OCI-LY7 (cell line): ENCODE measurements at regions not wholly inside any gene's neighbourhood (a gene's known extent, or its start where the extent isn't known, plus 50 kb on each side); places are given as distances from the start of the nearest gene placed in this dataset.

Experiments
- BruUV-seq: library from RNA; stranded (reverse); fragments of 400-500 nt; replicated peaks from 2 replicates; lab custom pipeline; 2021; lab: Mats Ljungman, UMichigan
- CTCF ChIA-PET: fragments of 300-600 bp; sonication (Branson Sonifier 250); formaldehyde crosslinking; loops from one replicate; lab custom pipeline; 2022; ENCODE audit warnings: antibody characterized with exemption; ENCODE audit not compliant: unreplicated experiment; lab: Charles Lee
- POLR2A ChIA-PET: fragments of 300-600 bp; sonication (Branson Sonifier 250); formaldehyde crosslinking; loops from one replicate; lab custom pipeline; 2022; ENCODE audit warnings: antibody characterized with exemption; lab: Charles Lee
- DNase-seq: peaks from one replicate; pipeline ENCODE4 v3.0.0-alpha.2; 2015; ENCODE audit warnings: low spot score
- H2AFZ ChIP-seq: fragments of 200-600 bp; sonication (generic), shearing (Covaris generic); 2 replicates; pipeline ENCODE4 v1.6.1; 2014; ENCODE audit warnings: mild to moderate bottlenecking, antibody characterized with exemption, low read length, moderate library complexity
- H3K27ac ChIP-seq: fragments of 200-600 bp; sonication (generic); 2 replicates; pipeline ENCODE4 v1.5.1; 2014; ENCODE audit warnings: mixed run types, low read depth, mild to moderate bottlenecking, moderate library complexity, low read length, inconsistent platforms; ENCODE audit not compliant: poor library complexity, severe bottlenecking
- H3K36me3 ChIP-seq: fragments of 200-600 bp; sonication (generic); 2 replicates; pipeline ENCODE4 v1.6.1; 2014; ENCODE audit warnings: mild to moderate bottlenecking, antibody characterized with exemption, low read length, moderate library complexity, mixed read lengths; ENCODE audit not compliant: insufficient read depth
- H3K4me1 ChIP-seq: fragments of 200-600 bp; sonication (generic); 2 replicates; pipeline ENCODE4 v1.5.1; 2014; ENCODE audit warnings: mild to moderate bottlenecking, low read length; ENCODE audit not compliant: insufficient read depth, poor library complexity, severe bottlenecking
- H3K4me2 ChIP-seq: fragments of 200-600 bp; sonication (generic); 2 replicates; pipeline ENCODE4 v1.6.1; 2014; ENCODE audit warnings: mild to moderate bottlenecking, low read length
- H3K4me3 ChIP-seq: fragments of 200-600 bp; sonication (generic); 2 replicates; pipeline ENCODE4 v1.5.1; 2014; ENCODE audit warnings: mild to moderate bottlenecking, low read depth, low read length; ENCODE audit not compliant: poor library complexity, severe bottlenecking
- H3K79me2 ChIP-seq: fragments of 200-600 bp; sonication (generic); 2 replicates; pipeline ENCODE4 v1.6.1; 2016; ENCODE audit warnings: low read depth, mild to moderate bottlenecking, low read length, moderate library complexity, mixed read lengths; ENCODE audit not compliant: insufficient read depth
- H3K9me2 ChIP-seq: fragments of 200-600 bp; sonication (generic); 2 replicates; pipeline ENCODE4 v1.6.1; 2016; ENCODE audit warnings: mild to moderate bottlenecking, low read length, mixed read lengths; ENCODE audit not compliant: insufficient read depth
- H3K9me3 ChIP-seq: fragments of 200-600 bp; sonication (generic); 2 replicates; pipeline ENCODE4 v1.6.1; 2014; ENCODE audit warnings: mild to moderate bottlenecking, mixed run types, low read length, mixed read lengths
- H4K20me1 ChIP-seq: fragments of 200-600 bp; sonication (generic); 2 replicates; pipeline ENCODE4 v1.6.1; 2014; ENCODE audit warnings: mild to moderate bottlenecking, antibody characterized with exemption, low read length, moderate library complexity, mixed read lengths; ENCODE audit not compliant: insufficient read depth
- EZH2phosphoT487 ChIP-seq: fragments of 200-600 bp; sonication (generic); IDR thresholded peaks from 2 replicates; pipeline ENCODE4 v1.6.1; 2018; ENCODE audit warnings: low read depth, borderline replicate concordance, mild to moderate bottlenecking, mixed run types, antibody characterized with exemption, low read length, moderate library complexity, mixed read lengths
- intact Hi-C: fragments of 100-400 bp; cut with micrococcal nuclease; formaldehyde crosslinking; loops from one replicate; pipeline ENCODE4 v1.10.0; 2022; ENCODE audit not compliant: unreplicated experiment
- TF ChIP-seq, protein P1 (sequence below): fragments of 200-600 bp; sonication (generic); conservative IDR thresholded peaks from 2 replicates; pipeline ENCODE4 v1.5.1; 2014; ENCODE audit warnings: mild to moderate bottlenecking, antibody characterized with exemption, low read length, moderate library complexity, mixed read lengths

DNA sequence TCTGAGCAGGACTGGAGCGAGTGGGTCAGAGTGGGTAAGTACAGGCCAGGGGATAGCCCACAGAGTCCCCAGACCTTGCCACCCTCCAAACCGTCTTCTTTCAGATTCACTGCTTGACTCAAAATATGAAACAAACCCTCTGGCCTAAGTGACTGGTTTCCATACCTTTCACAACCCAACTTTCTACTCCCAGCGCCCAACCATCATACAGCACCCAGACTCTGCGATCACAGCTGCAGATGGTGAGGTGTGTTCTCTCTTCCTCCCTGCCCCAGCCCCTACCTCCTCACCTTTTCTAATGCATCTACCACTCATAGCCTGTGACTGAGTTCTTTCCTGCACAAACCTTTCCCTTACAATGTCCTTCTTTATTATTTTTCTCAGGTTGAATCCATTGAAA, 92.0 kb upstream of the CELF2 start:
- no TSS peak for BruUV-seq
- ChIA-PET CTCF (no interaction called here), POLR2A (no interaction called here)
- no peaks in the 10 kb centered on the region for H3K36me3 ChIP-seq
- no peak for DNase-seq
- no peak for TF ChIP-seq EZH2phosphoT487
- TF ChIP-seq, protein P1, sequence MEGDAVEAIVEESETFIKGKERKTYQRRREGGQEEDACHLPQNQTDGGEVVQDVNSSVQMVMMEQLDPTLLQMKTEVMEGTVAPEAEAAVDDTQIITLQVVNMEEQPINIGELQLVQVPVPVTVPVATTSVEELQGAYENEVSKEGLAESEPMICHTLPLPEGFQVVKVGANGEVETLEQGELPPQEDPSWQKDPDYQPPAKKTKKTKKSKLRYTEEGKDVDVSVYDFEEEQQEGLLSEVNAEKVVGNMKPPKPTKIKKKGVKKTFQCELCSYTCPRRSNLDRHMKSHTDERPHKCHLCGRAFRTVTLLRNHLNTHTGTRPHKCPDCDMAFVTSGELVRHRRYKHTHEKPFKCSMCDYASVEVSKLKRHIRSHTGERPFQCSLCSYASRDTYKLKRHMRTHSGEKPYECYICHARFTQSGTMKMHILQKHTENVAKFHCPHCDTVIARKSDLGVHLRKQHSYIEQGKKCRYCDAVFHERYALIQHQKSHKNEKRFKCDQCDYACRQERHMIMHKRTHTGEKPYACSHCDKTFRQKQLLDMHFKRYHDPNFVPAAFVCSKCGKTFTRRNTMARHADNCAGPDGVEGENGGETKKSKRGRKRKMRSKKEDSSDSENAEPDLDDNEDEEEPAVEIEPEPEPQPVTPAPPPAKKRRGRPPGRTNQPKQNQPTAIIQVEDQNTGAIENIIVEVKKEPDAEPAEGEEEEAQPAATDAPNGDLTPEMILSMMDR, result no peak
- H3K27ac ChIP-seq, result no peak overlapping the region
- no peaks in the 10 kb centered on the region for H3K9me2 ChIP-seq
- no peaks in the 10 kb centered on the region for H3K9me3 ChIP-seq
- no peaks in the 10 kb centered on the region for H3K79me2 ChIP-seq
- intact Hi-C loops, result no loop called here
- H2AFZ ChIP-seq, result no peak overlapping the region
- H3K4me1 ChIP-seq, result no peaks in the 10 kb centered on the region
- no peaks in the 10 kb centered on the region for H4K20me1 ChIP-seq
- no peak overlapping the region for H3K4me2 ChIP-seq
- H3K4me3 ChIP-seq, result no peak overlapping the region

DNA sequence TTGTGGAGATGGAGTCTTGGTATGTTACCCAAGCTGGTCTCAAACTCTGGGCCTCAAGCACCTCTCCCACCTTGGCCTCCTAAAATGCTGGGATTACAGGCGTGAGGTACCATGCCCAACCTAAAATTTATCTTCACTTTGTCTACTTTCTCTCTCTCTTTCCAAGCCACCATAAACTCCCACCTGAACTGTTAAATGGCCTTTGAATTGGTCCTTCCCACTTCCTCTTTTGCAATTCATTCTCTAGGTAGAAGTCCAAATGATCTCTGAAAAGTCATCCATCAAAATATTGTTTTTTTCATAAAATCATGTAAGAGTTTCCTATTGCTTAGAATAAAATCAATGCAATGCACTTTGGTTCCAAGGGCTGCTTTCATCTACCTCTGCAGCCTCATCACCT, 90.1 kb upstream of the CELF2 start:
- Histone ChIP-seq H3K4me1 (no peaks in the 10 kb centered on the region), H3K4me3 (no peak overlapping the region), H3K79me2 (no peaks in the 10 kb centered on the region), H3K27ac (no peak overlapping the region), H3K9me3 (no peaks in the 10 kb centered on the region), H2AFZ (no peak overlapping the region), H3K9me2 (no peaks in the 10 kb centered on the region), H3K4me2 (no peak overlapping the region), H4K20me1 (no peaks in the 10 kb centered on the region), H3K36me3 (no peaks in the 10 kb centered on the region)
- POLR2A ChIA-PET, result interaction anchor here (0.6 kb wide), 1 partner anchor 871 kb away, joined by 3 read pairs; no protein-coding TSS in a partner anchor
- CTCF ChIA-PET, result no interaction called here
- no TSS peak for BruUV-seq
- TF ChIP-seq, protein P1, result no peak
- TF ChIP-seq EZH2phosphoT487, result no peak
- no peak for DNase-seq
- intact Hi-C loops, result no loop called here

DNA sequence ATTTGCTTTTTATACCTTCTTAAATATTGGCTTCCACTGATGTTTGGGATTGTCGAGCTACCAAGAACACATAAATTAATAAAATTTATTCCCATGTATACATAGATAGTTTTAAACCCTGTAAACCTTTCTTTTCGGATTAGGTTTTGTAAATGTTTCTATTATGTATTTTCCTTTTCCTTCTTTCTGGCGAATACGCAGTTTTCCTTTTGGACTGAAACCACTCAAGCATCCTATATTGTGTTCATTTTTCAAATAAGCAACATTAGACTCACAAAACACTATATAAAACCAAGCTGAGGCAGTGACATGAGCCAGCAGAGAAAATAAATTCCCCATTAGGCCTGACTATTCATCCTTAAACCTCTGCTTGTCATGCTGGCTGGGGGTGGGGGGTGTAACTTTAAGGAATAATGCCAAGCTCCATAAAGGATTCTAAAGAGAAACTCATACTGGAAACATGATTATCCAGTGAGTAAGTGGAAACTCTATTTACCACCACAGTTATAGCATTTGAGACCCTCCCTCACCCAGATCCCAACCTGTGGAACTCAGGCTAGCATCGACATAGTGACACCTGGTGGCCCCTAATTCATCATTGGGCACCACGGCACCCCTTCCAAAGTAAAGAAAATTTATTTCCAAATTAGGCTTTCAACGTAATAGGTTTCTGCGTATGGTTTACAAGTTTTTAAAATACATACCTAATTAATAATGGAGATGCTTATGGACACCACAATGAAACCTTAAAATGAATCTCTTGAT, 86.5 kb upstream of the CELF2 start:
- Histone ChIP-seq H3K9me2 (no peaks in the 10 kb centered on the region), H3K4me2 (no peak overlapping the region), H3K27ac (no peak overlapping the region), H3K4me1 (no peaks in the 10 kb centered on the region), H3K36me3 (no peaks in the 10 kb centered on the region), H4K20me1 (no peaks in the 10 kb centered on the region), H3K79me2 (no peaks in the 10 kb centered on the region), H3K4me3 (no peak overlapping the region), H3K9me3 (no peaks in the 10 kb centered on the region), H2AFZ (no peak overlapping the region)
- intact Hi-C loops, result no loop called here
- no peak for DNase-seq
- CTCF ChIA-PET, result no interaction called here
- TF ChIP-seq, protein P1, result peak; percentile 42
- TF ChIP-seq EZH2phosphoT487, result no peak
- no TSS peak for BruUV-seq
- POLR2A ChIA-PET, result interaction anchor here (0.9 kb wide), 1 partner anchor 964 kb away, joined by 3 read pairs; no protein-coding TSS in a partner anchor
